K562 (cell line): ENCODE measurements at regions not wholly inside any gene's neighbourhood (a gene's known extent, or its start where the extent isn't known, plus 50 kb on each side); places are given as distances from the start of the nearest gene placed in this dataset.

ENCODE experiments used
- CCAR2 ChIP-seq: fragments of 200-400 bp; formaldehyde crosslinking; IDR thresholded peaks from 2 replicates; pipeline ENCODE4 v1.6.1; 2017; ENCODE audit warnings: mild to moderate bottlenecking, low read depth, low read length
- EWSR1 ChIP-seq: fragments of 450-650 bp; IDR thresholded peaks from 2 replicates; pipeline ENCODE4 v1.6.1; 2018; ENCODE audit warnings: borderline replicate concordance, mild to moderate bottlenecking, low read depth, moderate library complexity; ENCODE audit not compliant: partially characterized antibody
- SIX5 ChIP-seq, 2 experiments: IDR thresholded peaks; 2 replicates each; pipeline ENCODE4 v1.6.1; 2011; ENCODE audit warnings: low read length in 2 of 2, borderline replicate concordance in 1 of 2, low read depth in 1 of 2, mild to moderate bottlenecking in 1 of 2, moderate library complexity in 1 of 2; ENCODE audit not compliant: insufficient read depth in 1 of 2
- ZNF717 ChIP-seq: fragments of 250-450 bp; sonication (Bioruptor Pico); IDR thresholded peaks from 2 replicates; pipeline ENCODE4 v1.5.0; 2021
- TF ChIP-seq, protein P1 (sequence below), 2 experiments: fragments of 450-650 bp in 1 of 2; IDR thresholded peaks; 2 replicates each; pipeline ENCODE4 v1.6.1; 2011 to 2017; ENCODE audit warnings: low read depth in 2 of 2, antibody characterized with exemption in 1 of 2, borderline replicate concordance in 1 of 2, low read length in 1 of 2, mild to moderate bottlenecking in 1 of 2, mixed read lengths in 1 of 2; ENCODE audit not compliant: control insufficient read depth in 1 of 2
- TF ChIP-seq, protein P2 (sequence below): fragments of 450-650 bp; IDR thresholded peaks from 2 replicates; pipeline ENCODE4 v1.6.1; 2016; ENCODE audit warnings: low read depth

DNA sequence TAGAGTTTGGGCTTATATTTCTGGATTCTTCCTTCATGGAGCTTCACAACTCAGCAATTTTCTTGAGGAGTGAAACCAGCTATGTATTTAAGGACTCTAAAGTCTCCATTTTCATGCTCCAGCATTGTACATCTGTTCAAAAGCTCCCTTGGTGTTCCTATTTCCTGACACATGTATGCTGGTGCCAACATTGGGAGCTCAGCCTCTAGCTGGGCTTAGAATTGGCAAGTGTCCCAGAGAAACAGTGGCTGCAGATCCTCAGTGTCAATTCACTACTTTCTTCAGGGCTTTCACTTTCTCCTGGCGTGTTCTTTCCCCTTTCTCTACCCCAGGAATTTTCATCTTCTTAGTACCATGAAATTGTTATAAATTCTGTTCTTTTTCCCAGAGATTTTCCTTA, 103.1 kb downstream of the ZNF467 start (continued):
- TF ChIP-seq, protein P1, sequence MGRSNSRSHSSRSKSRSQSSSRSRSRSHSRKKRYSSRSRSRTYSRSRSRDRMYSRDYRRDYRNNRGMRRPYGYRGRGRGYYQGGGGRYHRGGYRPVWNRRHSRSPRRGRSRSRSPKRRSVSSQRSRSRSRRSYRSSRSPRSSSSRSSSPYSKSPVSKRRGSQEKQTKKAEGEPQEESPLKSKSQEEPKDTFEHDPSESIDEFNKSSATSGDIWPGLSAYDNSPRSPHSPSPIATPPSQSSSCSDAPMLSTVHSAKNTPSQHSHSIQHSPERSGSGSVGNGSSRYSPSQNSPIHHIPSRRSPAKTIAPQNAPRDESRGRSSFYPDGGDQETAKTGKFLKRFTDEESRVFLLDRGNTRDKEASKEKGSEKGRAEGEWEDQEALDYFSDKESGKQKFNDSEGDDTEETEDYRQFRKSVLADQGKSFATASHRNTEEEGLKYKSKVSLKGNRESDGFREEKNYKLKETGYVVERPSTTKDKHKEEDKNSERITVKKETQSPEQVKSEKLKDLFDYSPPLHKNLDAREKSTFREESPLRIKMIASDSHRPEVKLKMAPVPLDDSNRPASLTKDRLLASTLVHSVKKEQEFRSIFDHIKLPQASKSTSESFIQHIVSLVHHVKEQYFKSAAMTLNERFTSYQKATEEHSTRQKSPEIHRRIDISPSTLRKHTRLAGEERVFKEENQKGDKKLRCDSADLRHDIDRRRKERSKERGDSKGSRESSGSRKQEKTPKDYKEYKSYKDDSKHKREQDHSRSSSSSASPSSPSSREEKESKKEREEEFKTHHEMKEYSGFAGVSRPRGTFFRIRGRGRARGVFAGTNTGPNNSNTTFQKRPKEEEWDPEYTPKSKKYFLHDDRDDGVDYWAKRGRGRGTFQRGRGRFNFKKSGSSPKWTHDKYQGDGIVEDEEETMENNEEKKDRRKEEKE (IDR thresholded peaks at IDR 0.05; ENCODE audit: borderline replicate concordance in 1 of 2, control insufficient read depth in 1 of 2, low read depth in 2 of 2, low read length in 1 of 2) = no peak
- TF ChIP-seq CCAR2 (no peak), ZNF717 (CRISPR knock-in tag) (no peak), EWSR1 (no peak), SIX5 (IDR thresholded peaks at IDR 0.05; ENCODE audit: borderline replicate concordance in 1 of 2, insufficient read depth in 1 of 2, low read depth in 1 of 2, low read length in 2 of 2) (no peak)
- TF ChIP-seq, protein P2, sequence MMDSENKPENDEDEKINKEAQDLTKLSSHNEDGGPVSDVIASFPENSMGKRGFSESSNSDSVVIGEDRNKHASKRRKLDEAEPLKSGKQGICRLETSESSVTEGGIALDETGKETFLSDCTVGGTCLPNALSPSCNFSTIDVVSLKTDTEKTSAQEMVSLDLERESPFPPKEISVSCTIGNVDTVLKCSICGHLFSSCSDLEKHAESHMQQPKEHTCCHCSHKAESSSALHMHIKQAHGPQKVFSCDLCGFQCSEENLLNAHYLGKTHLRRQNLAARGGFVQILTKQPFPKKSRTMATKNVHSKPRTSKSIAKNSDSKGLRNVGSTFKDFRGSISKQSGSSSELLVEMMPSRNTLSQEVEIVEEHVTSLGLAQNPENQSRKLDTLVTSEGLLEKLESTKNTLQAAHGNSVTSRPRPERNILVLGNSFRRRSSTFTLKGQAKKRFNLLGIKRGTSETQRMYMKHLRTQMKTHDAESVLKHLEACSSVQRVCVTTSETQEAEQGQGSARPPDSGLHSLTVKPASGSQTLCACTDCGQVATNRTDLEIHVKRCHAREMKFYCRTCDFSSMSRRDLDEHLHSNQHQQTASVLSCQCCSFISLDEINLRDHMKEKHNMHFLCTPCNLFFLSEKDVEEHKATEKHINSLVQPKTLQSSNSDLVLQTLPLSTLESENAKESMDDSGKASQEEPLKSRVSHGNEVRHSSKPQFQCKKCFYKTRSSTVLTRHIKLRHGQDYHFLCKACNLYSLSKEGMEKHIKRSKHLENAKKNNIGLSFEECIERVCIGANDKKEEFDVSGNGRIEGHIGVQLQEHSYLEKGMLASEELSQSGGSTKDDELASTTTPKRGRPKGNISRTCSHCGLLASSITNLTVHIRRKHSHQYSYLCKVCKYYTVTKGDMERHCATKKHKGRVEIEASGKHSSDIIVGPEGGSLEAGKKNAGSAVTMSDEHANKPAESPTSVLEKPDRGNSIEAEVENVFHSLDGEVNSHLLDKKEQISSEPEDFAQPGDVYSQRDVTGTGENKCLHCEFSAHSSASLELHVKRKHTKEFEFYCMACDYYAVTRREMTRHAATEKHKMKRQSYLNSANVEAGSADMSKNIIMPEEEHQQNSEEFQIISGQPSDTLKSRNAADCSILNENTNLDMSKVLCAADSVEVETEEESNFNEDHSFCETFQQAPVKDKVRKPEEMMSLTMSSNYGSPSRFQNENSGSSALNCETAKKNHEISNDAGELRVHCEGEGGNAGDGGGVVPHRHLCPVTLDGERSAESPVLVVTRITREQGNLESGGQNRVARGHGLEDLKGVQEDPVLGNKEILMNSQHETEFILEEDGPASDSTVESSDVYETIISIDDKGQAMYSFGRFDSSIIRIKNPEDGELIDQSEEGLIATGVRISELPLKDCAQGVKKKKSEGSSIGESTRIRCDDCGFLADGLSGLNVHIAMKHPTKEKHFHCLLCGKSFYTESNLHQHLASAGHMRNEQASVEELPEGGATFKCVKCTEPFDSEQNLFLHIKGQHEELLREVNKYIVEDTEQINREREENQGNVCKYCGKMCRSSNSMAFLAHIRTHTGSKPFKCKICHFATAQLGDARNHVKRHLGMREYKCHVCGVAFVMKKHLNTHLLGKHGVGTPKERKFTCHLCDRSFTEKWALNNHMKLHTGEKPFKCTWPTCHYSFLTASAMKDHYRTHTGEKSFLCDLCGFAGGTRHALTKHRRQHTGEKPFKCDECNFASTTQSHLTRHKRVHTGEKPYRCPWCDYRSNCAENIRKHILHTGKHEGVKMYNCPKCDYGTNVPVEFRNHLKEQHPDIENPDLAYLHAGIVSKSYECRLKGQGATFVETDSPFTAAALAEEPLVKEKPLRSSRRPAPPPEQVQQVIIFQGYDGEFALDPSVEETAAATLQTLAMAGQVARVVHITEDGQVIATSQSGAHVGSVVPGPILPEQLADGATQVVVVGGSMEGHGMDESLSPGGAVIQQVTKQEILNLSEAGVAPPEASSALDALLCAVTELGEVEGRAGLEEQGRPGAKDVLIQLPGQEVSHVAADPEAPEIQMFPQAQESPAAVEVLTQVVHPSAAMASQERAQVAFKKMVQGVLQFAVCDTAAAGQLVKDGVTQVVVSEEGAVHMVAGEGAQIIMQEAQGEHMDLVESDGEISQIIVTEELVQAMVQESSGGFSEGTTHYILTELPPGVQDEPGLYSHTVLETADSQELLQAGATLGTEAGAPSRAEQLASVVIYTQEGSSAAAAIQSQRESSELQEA = no peak
